ENCODE measurements at regions not wholly inside any gene's neighbourhood (a gene's known extent, or its start where the extent isn't known, plus 50 kb on each side); places are given as distances from the start of the nearest gene placed in this dataset.
"Not testable (repeated sequence)": the region's sequence is repeated elsewhere in the genome, so short reads cannot be mapped to it uniquely, and the experiment has no call there.

- BruUV-seq (replicated peaks), result no TSS peak
- Histone ChIP-seq H3K27ac (ENCODE audit: low read length) (no peak overlapping the region), H3K4me1 (ENCODE audit: control insufficient read depth, insufficient read depth, low read length) (no peaks in the 10 kb centered on the region), H3K4me3 (ENCODE audit: low read depth in 2 of 2, low read length in 2 of 2) (no peak overlapping the region), H3K27me3 (ENCODE audit: control insufficient read depth, insufficient read depth, low read length) (no peaks in the 10 kb centered on the region), H3K9me3 (ENCODE audit: control insufficient read depth, insufficient read depth, low read depth, low read length) (no peaks in the 10 kb centered on the region), H3K36me3 (ENCODE audit: control insufficient read depth, insufficient read depth, low read length) (no peaks in the 10 kb centered on the region)
- ChIA-PET POLR2A (no interaction called here), CTCF (no interaction called here)
- intact Hi-C loops (cut with micrococcal nuclease; ENCODE audit: unreplicated experiment) (no loop called here), in situ Hi-C loops (cut with HindIII; ENCODE audit: low pct_unique_long_range_greater_than_20kb, low sequenced_read_pairs) (no loop called here)
- TF ChIP-seq SIN3A (IDR thresholded peaks at IDR 0.05; ENCODE audit: borderline replicate concordance, insufficient read depth, low read depth, low read length) (no peak), CTCF (IDR thresholded peaks at IDR 0.05) (no peak), POLR2AphosphoS5 (IDR thresholded peaks at IDR 0.05; ENCODE audit: low read depth, low read length) (no peak), REST (IDR thresholded peaks at IDR 0.05; ENCODE audit: insufficient read depth in 1 of 2, low read depth in 2 of 2, low read length in 1 of 2) (no peak), TCF7L2 (IDR thresholded peaks at IDR 0.05; ENCODE audit: low read depth, low read length) (no peak)
- DNase-seq (ENCODE audit: low read depth, low spot score), result no peak
- no peak for ATAC-seq
Observed at GRCh38 chr1:232123775-232124659, 497.4 kb downstream of the DISC1 start.

DNA sequence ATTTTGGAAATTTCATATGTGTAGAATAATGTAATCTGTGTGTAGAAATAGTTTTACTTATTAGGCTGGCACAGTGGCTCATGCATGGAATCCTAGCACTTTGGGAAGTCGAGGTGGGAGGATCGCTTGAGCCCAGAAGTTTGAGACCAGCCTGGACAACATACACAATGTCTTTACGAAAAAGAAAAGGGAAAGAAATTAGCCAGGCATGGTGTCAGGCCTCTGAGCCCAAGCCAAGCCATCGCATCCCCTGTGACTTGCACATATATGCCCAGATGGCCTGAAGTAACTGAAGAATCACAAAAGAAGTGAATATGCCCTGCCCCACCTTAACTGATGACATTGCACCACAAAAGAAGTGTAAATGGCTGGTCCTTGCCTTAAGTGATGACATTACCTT lies 491.3 kb downstream of the DISC1 start:
- H3K36me3 ChIP-seq (ENCODE audit: control insufficient read depth, insufficient read depth, low read length); BruUV-seq (replicated peaks); H3K27me3 ChIP-seq (ENCODE audit: control insufficient read depth, insufficient read depth, low read length); H3K4me3 ChIP-seq (ENCODE audit: low read depth in 2 of 2, low read length in 2 of 2); H3K27ac ChIP-seq (ENCODE audit: low read length); in situ Hi-C loops (cut with HindIII; ENCODE audit: low pct_unique_long_range_greater_than_20kb, low sequenced_read_pairs); H3K9me3 ChIP-seq (ENCODE audit: control insufficient read depth, insufficient read depth, low read depth, low read length); H3K4me1 ChIP-seq (ENCODE audit: control insufficient read depth, insufficient read depth, low read length); POLR2A ChIA-PET; ATAC-seq; intact Hi-C loops (cut with micrococcal nuclease; ENCODE audit: unreplicated experiment); DNase-seq (ENCODE audit: low read depth, low spot score): not testable (repeated sequence)
- CTCF ChIA-PET, result interaction anchor here (0.6 kb wide), 1 partner anchor 312 kb away, joined by 3 read pairs; no protein-coding TSS in a partner anchor

GRCh38 chr1:232114985-232115384 lies 488.4 kb downstream of the DISC1 start:
- no peak for TF ChIP-seq POLR2AphosphoS5 (IDR thresholded peaks at IDR 0.05; ENCODE audit: low read depth, low read length)
- no TSS peak for BruUV-seq (replicated peaks)
- H3K4me1 ChIP-seq (ENCODE audit: control insufficient read depth, insufficient read depth, low read length), result no peaks in the 10 kb centered on the region
- in situ Hi-C loops (cut with HindIII; ENCODE audit: low pct_unique_long_range_greater_than_20kb, low sequenced_read_pairs) (no loop called here), intact Hi-C loops (cut with micrococcal nuclease; ENCODE audit: unreplicated experiment) (no loop called here)
- ATAC-seq, result no peak
- no peak for DNase-seq (ENCODE audit: low read depth, low spot score)
- H3K27me3 ChIP-seq (ENCODE audit: control insufficient read depth, insufficient read depth, low read length), result no peaks in the 10 kb centered on the region
- H3K36me3 ChIP-seq (ENCODE audit: control insufficient read depth, insufficient read depth, low read length), result no peaks in the 10 kb centered on the region
- ChIA-PET CTCF (no interaction called here), POLR2A (no interaction called here)
- H3K4me3 ChIP-seq (ENCODE audit: low read depth in 2 of 2, low read length in 2 of 2), result no peak overlapping the region
- H3K27ac ChIP-seq (ENCODE audit: low read length), result no peak overlapping the region
- no peaks in the 10 kb centered on the region for H3K9me3 ChIP-seq (ENCODE audit: control insufficient read depth, insufficient read depth, low read depth, low read length)
